H1 (cell line): ENCODE measurements at regions not wholly inside any gene's neighbourhood (a gene's known extent, or its start where the extent isn't known, plus 50 kb on each side); places are given as distances from the start of the nearest gene placed in this dataset.

Experiments
- CTCF ChIA-PET: fragments of 300-600 bp; sonication (Branson Sonifier 250); formaldehyde crosslinking; loops from one replicate; lab custom pipeline; 2021; ENCODE audit not compliant: partially characterized antibody; lab: Charles Lee
- POLR2A ChIA-PET: fragments of 300-600 bp; sonication (Branson Sonifier 250); formaldehyde crosslinking; loops from one replicate; lab custom pipeline; 2021; ENCODE audit warnings: inconsistent platforms; ENCODE audit not compliant: partially characterized antibody; lab: Charles Lee
- DNase-seq, 2 experiments: peaks; one replicate each; pipeline versions ENCODE4 v3.0.0 to v3.0.0-alpha.2; 2010 to 2022; ENCODE audit warnings: low spot score in 2 of 2, low read depth in 1 of 2, mixed read lengths in 1 of 2
- FAIRE-seq: peaks from 2 replicates; lab custom pipeline; 2011; peaks lifted over from hg19 to GRCh38; lab: Jason Lieb, UNC
- H2AFZ ChIP-seq: 2 replicates; pipeline ENCODE4 v1.8.1; 2012; ENCODE audit warnings: low read length, inconsistent platforms
- H2AK5ac ChIP-seq: 2 replicates; pipeline ENCODE4 v1.6.1; 2013; ENCODE audit warnings: low read depth, low read length
- H2BK120ac ChIP-seq: replicated peaks from 2 replicates; pipeline ENCODE3; 2013; ENCODE audit warnings: low read depth, low read length, inconsistent platforms
- H2BK12ac ChIP-seq: 2 replicates; pipeline ENCODE4 v1.6.1; 2013; ENCODE audit warnings: low read depth, low read length
- H2BK15ac ChIP-seq: 2 replicates; pipeline ENCODE4 v1.6.1; 2013; ENCODE audit warnings: low read length
- H2BK20ac ChIP-seq: 2 replicates; pipeline ENCODE4 v1.6.1; 2013; ENCODE audit warnings: low read length
- H2BK5ac ChIP-seq: 2 replicates; pipeline ENCODE4 v1.6.1; 2013; ENCODE audit warnings: low read depth, low read length
- H3K14ac ChIP-seq: 2 replicates; pipeline ENCODE4 v1.6.1; 2013; ENCODE audit warnings: inconsistent platforms; ENCODE audit not compliant: insufficient read length
- H3K18ac ChIP-seq: 2 replicates; pipeline ENCODE4 v1.6.1; 2013; ENCODE audit warnings: low read length; ENCODE audit errors: extremely low read depth
- H3K23ac ChIP-seq: 2 replicates; pipeline ENCODE4 v1.6.1; 2013; ENCODE audit warnings: inconsistent platforms; ENCODE audit not compliant: insufficient read length
- H3K23me2 ChIP-seq: 2 replicates; pipeline ENCODE4 v1.6.1; 2013; ENCODE audit warnings: low read depth, low read length
- H3K27ac ChIP-seq: 2 replicates; pipeline ENCODE4 v1.6.1; 2011; ENCODE audit warnings: low read depth, low read length, inconsistent platforms
- H3K27me3 ChIP-seq, 4 experiments: replicated peaks in 1 of 4; 1 replicate in 1 of 4; 2 replicates in 3 of 4; pipeline versions ENCODE4 v1.6.1 to v1.8.1; 2011 to 2013; ENCODE audit warnings: low read length in 3 of 4, mild to moderate bottlenecking in 3 of 4, inconsistent platforms in 2 of 4, mixed read lengths in 2 of 4, moderate library complexity in 1 of 4; ENCODE audit not compliant: control insufficient read depth in 3 of 4, insufficient read depth in 3 of 4; ENCODE audit errors: extremely low read depth in 1 of 4
- H3K36me3 ChIP-seq, 4 experiments: 2 replicates each; pipeline versions ENCODE4 v1.6.1 to v1.8.1; 2011 to 2013; ENCODE audit warnings: mild to moderate bottlenecking in 4 of 4, low read length in 3 of 4, moderate library complexity in 2 of 4, control low read depth in 1 of 4, inconsistent platforms in 1 of 4; ENCODE audit not compliant: insufficient read depth in 4 of 4, control insufficient read depth in 2 of 4
- H3K4ac ChIP-seq: replicated peaks from 2 replicates; pipeline ENCODE3; 2013; ENCODE audit warnings: low read length, low read depth, mixed read lengths, inconsistent platforms; ENCODE audit not compliant: insufficient read length
- H3K4me1 ChIP-seq, 4 experiments: replicated peaks in 1 of 4; 1 replicate in 1 of 4; 2 replicates in 3 of 4; pipeline versions ENCODE4 v1.6.1 to v1.8.1; 2011 to 2013; ENCODE audit warnings: low read length in 3 of 4, inconsistent platforms in 2 of 4, mixed read lengths in 1 of 4; ENCODE audit not compliant: insufficient read depth in 4 of 4, control insufficient read depth in 3 of 4
- H3K4me2 ChIP-seq, 2 experiments: 2 replicates each; pipeline versions ENCODE4 v1.6.1 to v1.8.1; 2011 to 2013; ENCODE audit warnings: low read depth in 2 of 2, low read length in 2 of 2, control low read depth in 1 of 2, inconsistent platforms in 1 of 2, mild to moderate bottlenecking in 1 of 2; ENCODE audit not compliant: insufficient read depth in 1 of 2
- H3K4me3 ChIP-seq, 4 experiments: fragments of 200-600, 300-600 bp in 1 of 4; sonication (generic), shearing (Covaris generic), sonication (Bioruptor Twin) in 1 of 4; 2 replicates each; pipeline versions ENCODE4 v1.5.1 to v1.8.1; 2011 to 2016; ENCODE audit warnings: low read length in 4 of 4, low read depth in 3 of 4, control low read depth in 2 of 4, inconsistent platforms in 2 of 4, mild to moderate bottlenecking in 2 of 4, mixed read lengths in 1 of 4, moderate library complexity in 1 of 4; ENCODE audit not compliant: insufficient read depth in 2 of 4; ENCODE audit errors: extremely low read depth in 1 of 4
- H3K56ac ChIP-seq: replicated peaks from 2 replicates; pipeline ENCODE3; 2013; ENCODE audit warnings: low read depth, mild to moderate bottlenecking, mixed read lengths, low read length, inconsistent platforms; ENCODE audit not compliant: insufficient read length
- H3K79me1 ChIP-seq: 2 replicates; pipeline ENCODE4 v1.6.1; 2013; ENCODE audit warnings: low read depth, low read length, control low read depth
- H3K79me2 ChIP-seq, 2 experiments: 2 replicates each; pipeline versions ENCODE4 v1.6.1 to v1.8.1; 2012 to 2013; ENCODE audit warnings: low read length in 2 of 2, mild to moderate bottlenecking in 2 of 2, inconsistent platforms in 1 of 2; ENCODE audit not compliant: insufficient read depth in 2 of 2, control insufficient read depth in 1 of 2
- H3K9ac ChIP-seq, 4 experiments: replicated peaks in 1 of 4; 1 replicate in 1 of 4; 2 replicates in 3 of 4; pipeline versions ENCODE4 v1.6.1 to v1.8.1; 2011 to 2013; ENCODE audit warnings: low read depth in 3 of 4, low read length in 3 of 4, control low read depth in 2 of 4, mild to moderate bottlenecking in 2 of 4, moderate library complexity in 2 of 4, inconsistent platforms in 1 of 4; ENCODE audit errors: extremely low read depth in 1 of 4
- H3K9me3 ChIP-seq, 2 experiments: 2 replicates each; pipeline versions ENCODE4 v1.6.1 to v1.8.1; 2012 to 2013; ENCODE audit warnings: mild to moderate bottlenecking in 2 of 2, moderate library complexity in 2 of 2, control low read depth in 1 of 2, inconsistent platforms in 1 of 2, low read depth in 1 of 2, low read length in 1 of 2, mixed read lengths in 1 of 2; ENCODE audit not compliant: insufficient read depth in 2 of 2
- H4K20me1 ChIP-seq, 2 experiments: replicated peaks in 1 of 2; 2 replicates each; pipeline versions ENCODE3 to v1.8.1; 2011 to 2013; ENCODE audit warnings: inconsistent platforms in 2 of 2, low read length in 2 of 2, mild to moderate bottlenecking in 1 of 2; ENCODE audit not compliant: insufficient read depth in 2 of 2, control insufficient read depth in 1 of 2
- H4K5ac ChIP-seq: 2 replicates; pipeline ENCODE4 v1.6.1; 2013; ENCODE audit warnings: low read length, low read depth, mixed read lengths, inconsistent platforms; ENCODE audit not compliant: insufficient read length
- H4K8ac ChIP-seq: 2 replicates; pipeline ENCODE4 v1.8.0; 2013; ENCODE audit warnings: mild to moderate bottlenecking, moderate library complexity, low read length, inconsistent platforms; ENCODE audit not compliant: insufficient read depth; ENCODE audit errors: extremely low read depth
- H4K91ac ChIP-seq: replicated peaks from 2 replicates; pipeline ENCODE3; 2013; ENCODE audit warnings: low read length, mixed read lengths, inconsistent platforms; ENCODE audit not compliant: insufficient read length
- BRCA1 ChIP-seq: IDR thresholded peaks from 2 replicates; pipeline ENCODE4 v1.6.1; 2012; ENCODE audit warnings: low read depth, low read length, improper control_type of control experiment
- CEBPB ChIP-seq: IDR thresholded peaks from 2 replicates; pipeline ENCODE4 v1.6.1; 2012; ENCODE audit warnings: low read depth, low read length
- CHD2 ChIP-seq: IDR thresholded peaks from 2 replicates; pipeline ENCODE4 v1.6.1; 2012; ENCODE audit warnings: low read length, improper control_type of control experiment
- CREB1 ChIP-seq: IDR thresholded peaks from 2 replicates; pipeline ENCODE4 v1.6.1; 2012; ENCODE audit warnings: inconsistent platforms
- NRF1 ChIP-seq: IDR thresholded peaks from 2 replicates; pipeline ENCODE4 v1.6.1; 2011; ENCODE audit warnings: mild to moderate bottlenecking, low read depth, low read length, improper control_type of control experiment
- SIRT6 ChIP-seq: IDR thresholded peaks from one replicate; pipeline ENCODE4 v1.7.1; 2012; ENCODE audit warnings: low read length, inconsistent platforms
- SP1 ChIP-seq: IDR thresholded peaks from 2 replicates; pipeline ENCODE4 v1.6.1; 2011; ENCODE audit warnings: low read depth, low read length
- TEAD4 ChIP-seq: IDR thresholded peaks from 2 replicates; pipeline ENCODE4 v1.6.1; 2012; ENCODE audit warnings: low read depth, low read length, inconsistent platforms, mixed read lengths
- ZNF274 ChIP-seq: IDR thresholded peaks from 2 replicates; pipeline ENCODE4 v1.7.0; 2012; ENCODE audit warnings: low read length, borderline replicate concordance; ENCODE audit errors: extremely low read depth
- WGBS, 2 experiments: shearing (Covaris generic) in 1 of 2; methylation state at CpG; one replicate each; pipeline versions ENCODE4 v1.1.6 to v1.1.7; 2013 to 2015; ENCODE audit warnings: low lambda C conversion rate in 2 of 2, mixed read lengths in 2 of 2, inconsistent platforms in 1 of 2, low coverage in 1 of 2, missing lambda C conversion rate in 1 of 2; ENCODE audit not compliant: insufficient replicate concordance in 2 of 2, insufficient coverage in 1 of 2, insufficient read length in 1 of 2; ENCODE audit errors: extremely low coverage in 1 of 2, missing lambda C conversion rate in 1 of 2; 5-methylcytosine and 5-hydroxymethylcytosine counted together
- TF ChIP-seq, protein P1 (sequence below): IDR thresholded peaks from 2 replicates; pipeline ENCODE4 v1.6.1; 2012; ENCODE audit warnings: inconsistent platforms

- Histone ChIP-seq H3K4me2 (no peak overlapping the region), H3K56ac (no peak overlapping the region), H2AK5ac (no peak overlapping the region), H3K27ac (no peak overlapping the region), H3K9ac (no peak overlapping the region), H3K18ac (no peak overlapping the region), H3K23ac (no peak overlapping the region), H4K8ac (no peak overlapping the region)
- TF ChIP-seq TEAD4 (no peak), NRF1 (no peak), CREB1 (no peak), ZNF274 (no peak), SIRT6 (no peak), CEBPB (no peak), CHD2 (no peak), BRCA1 (no peak), SP1 (no peak)
- TF ChIP-seq, protein P1, sequence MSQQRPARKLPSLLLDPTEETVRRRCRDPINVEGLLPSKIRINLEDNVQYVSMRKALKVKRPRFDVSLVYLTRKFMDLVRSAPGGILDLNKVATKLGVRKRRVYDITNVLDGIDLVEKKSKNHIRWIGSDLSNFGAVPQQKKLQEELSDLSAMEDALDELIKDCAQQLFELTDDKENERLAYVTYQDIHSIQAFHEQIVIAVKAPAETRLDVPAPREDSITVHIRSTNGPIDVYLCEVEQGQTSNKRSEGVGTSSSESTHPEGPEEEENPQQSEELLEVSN = no peak
- TF ChIP-seq, all 59 proteins: peak for 0
- 83% methylated on average over 1 of the region's 1 CpG; no CpG with 5 or more reads in 1 of the 2 experiments for WGBS, 2 experiments
- H3K23me2 ChIP-seq = no peaks in the 10 kb centered on the region
- no peak overlapping the region for H2BK12ac ChIP-seq
- H3K27me3 ChIP-seq = no peaks in the 10 kb centered on the region
- H2AFZ ChIP-seq = no peak overlapping the region
- DNase-seq = no peak
- no peak overlapping the region for H3K4me3 ChIP-seq
- POLR2A ChIA-PET = no interaction called here
- no peak overlapping the region for H2BK5ac ChIP-seq
- no peak overlapping the region for H3K14ac ChIP-seq
- no peaks in the 10 kb centered on the region for H3K79me1 ChIP-seq
- H2BK20ac ChIP-seq = no peak overlapping the region
- H2BK15ac ChIP-seq = no peak overlapping the region
- CTCF ChIA-PET = no interaction called here
- no peak for FAIRE-seq
- no peak overlapping the region for H4K5ac ChIP-seq
- no peaks in the 10 kb centered on the region for H3K9me3 ChIP-seq
- H2BK120ac ChIP-seq = no peak overlapping the region
- H3K36me3 ChIP-seq = no peaks in the 10 kb centered on the region
- no peak overlapping the region for H4K91ac ChIP-seq
- H4K20me1 ChIP-seq = no peaks in the 10 kb centered on the region
- H3K4me1 ChIP-seq = peaks cover 0 to 7% (median 2%) of the 10 kb centered on the region in 4 experiments; a peak in 2 of 7 replicates
- no peak overlapping the region for H3K4ac ChIP-seq
- H3K79me2 ChIP-seq = no peaks in the 10 kb centered on the region
Observed at GRCh38 chr3:106175276-106175675, 306.5 kb upstream of the CBLB start.
